Epithelial cell of esophagus (primary cell): ENCODE measurements at regions not wholly inside any gene's neighbourhood (a gene's known extent, or its start where the extent isn't known, plus 50 kb on each side); places are given as distances from the start of the nearest gene placed in this dataset.

ENCODE experiments used
- DNase-seq: peaks from one replicate; pipeline ENCODE4 v3.0.0; 2010; ENCODE audit warnings: low read depth
- H3K4me3 ChIP-seq: 2 replicates; pipeline ENCODE4 v1.5.1; 2011; ENCODE audit warnings: mild to moderate bottlenecking, low read length, control low read depth
- CTCF ChIP-seq: IDR thresholded peaks from 2 replicates; pipeline ENCODE4 v1.5.1; 2011; ENCODE audit warnings: low read depth, mild to moderate bottlenecking, low read length, control low read depth, inconsistent platforms; ENCODE audit not compliant: insufficient read depth; ENCODE audit errors: missing control alignments

DNA sequence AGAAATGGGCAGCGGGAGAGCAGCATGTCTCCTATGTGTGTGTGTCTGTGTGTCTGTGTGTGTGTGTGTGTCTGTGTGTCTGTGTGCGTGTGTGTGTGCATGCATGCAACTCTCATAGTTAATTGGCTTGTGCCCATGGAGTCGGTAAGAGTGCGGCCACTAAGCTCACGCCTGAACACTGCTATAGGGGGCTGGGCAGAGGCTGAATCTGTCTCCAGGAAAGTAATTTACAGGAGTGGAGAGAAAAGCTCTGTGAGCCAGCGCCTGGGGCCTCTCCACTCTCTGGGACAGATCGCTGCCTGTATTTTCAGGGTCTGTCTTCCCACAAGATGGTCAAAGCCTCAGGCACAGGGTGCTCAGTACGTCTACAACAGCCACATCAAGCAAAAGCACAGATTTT, 553.4 kb downstream of the TNS1 start:
- no peak for TF ChIP-seq CTCF
- no peak for DNase-seq
- H3K4me3 ChIP-seq: no peak overlapping the region

DNA sequence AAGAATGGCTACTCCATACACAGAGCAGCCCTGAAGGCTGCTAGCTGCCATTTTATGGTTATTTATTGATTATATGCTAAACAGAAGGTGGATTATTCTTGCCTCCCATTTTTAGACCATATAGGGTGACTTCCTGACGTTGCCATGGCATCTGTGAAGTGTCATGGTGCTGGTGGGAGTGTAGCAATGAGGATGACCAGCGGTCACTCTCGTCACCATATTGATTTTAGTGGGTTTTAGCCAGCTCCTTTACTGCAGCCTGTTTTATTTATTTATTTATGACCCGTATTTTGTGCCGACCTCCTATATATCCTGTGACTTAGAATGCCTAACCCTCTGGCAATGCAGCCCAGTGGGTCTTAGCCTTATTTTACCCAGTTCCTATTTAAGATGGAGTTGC, 553.9 kb downstream of the TNS1 start:
- no peak for TF ChIP-seq CTCF
- DNase-seq: no peak
- H3K4me3 ChIP-seq: no peak overlapping the region

- no peak overlapping the region for H3K4me3 ChIP-seq
- no peak for TF ChIP-seq CTCF
- DNase-seq: no peak
Observed at GRCh38 chr2:217445723-217446122, 557.1 kb downstream of the TNS1 start.

GRCh38 chr2:217444932-217445331, 557.9 kb downstream of the TNS1 start:
- TF ChIP-seq CTCF: no peak
- DNase-seq: no peak
- H3K4me3 ChIP-seq: no peak overlapping the region

DNA sequence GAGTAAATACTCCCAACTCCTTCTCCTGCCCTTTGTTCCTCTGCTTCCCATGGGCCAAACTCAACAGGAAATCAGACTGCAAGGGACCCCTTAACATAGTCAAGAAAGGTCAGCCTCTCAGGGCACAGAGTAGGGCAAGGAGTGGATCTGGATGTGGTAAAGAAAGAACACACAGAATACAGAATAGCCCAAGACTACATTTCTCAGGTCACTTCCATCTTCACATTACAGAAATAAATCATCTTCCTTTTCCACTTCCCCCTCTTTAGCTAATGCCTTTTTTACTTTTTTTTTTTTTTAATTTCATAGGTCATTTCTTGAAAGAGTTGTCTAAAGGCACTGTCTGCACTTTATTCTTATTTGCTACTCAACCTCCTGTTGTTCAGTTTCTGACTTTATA, 558.3 kb downstream of the TNS1 start:
- H3K4me3 ChIP-seq: no peak overlapping the region
- no peak for TF ChIP-seq CTCF
- no peak for DNase-seq

DNA sequence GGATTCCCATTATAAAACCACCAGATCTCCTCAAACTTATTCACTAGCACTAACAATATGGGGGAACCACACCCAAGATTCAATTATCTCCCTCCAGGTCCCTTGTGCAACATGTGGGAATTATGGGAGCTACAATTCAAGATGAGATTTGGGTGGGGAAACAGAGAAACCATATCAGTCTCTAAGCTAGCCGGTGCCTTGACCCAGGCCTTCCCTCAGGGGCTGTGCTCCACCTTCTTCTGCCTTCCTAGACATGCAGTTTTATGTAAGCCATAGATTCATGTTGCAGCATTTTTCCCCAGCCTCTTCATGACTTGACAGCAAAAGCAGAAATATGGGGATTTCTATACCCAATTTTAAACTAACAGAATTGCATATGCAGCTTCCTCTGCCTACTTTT, 559.2 kb downstream of the TNS1 start:
- DNase-seq: no peak
- TF ChIP-seq CTCF: no peak
- H3K4me3 ChIP-seq: no peak overlapping the region

DNA sequence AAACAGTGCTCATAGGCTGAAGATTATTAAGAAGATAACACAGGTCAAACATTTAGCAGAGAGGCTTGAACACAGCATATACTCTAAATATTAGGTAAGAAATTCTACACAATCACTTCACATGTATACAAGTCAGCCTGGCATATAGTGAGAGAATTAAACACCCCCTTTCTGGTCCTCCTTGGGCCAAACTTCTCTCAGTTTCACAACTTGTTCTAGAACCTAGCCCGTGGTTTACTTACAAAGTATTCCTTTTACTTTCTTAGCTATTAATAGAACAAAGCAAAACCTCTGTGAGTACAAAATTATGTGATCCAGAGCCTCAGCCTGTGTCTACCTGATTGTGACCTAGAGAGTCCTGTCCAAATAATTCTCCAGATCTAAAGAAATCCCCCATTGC, 562.8 kb downstream of the TNS1 start:
- no peak overlapping the region for H3K4me3 ChIP-seq
- TF ChIP-seq CTCF: no peak
- DNase-seq: no peak
